LHCN-M2 (cell line): ENCODE measurements at regions not wholly inside any gene's neighbourhood (a gene's known extent, or its start where the extent isn't known, plus 50 kb on each side); places are given as distances from the start of the nearest gene placed in this dataset.
"Not testable (repeated sequence)": the region's sequence is repeated elsewhere in the genome, so short reads cannot be mapped to it uniquely, and the experiment has no call there.

Experiments
- DNase-seq: peaks from one replicate; pipeline ENCODE4 v3.0.0-alpha.2; 2012; ENCODE audit warnings: low read depth

GRCh38 chr2:125216321-125216720, 1191.2 kb downstream of the CNTNAP5 start:
- no peak for DNase-seq

GRCh38 chr2:125224188-125224587, 1199.1 kb downstream of the CNTNAP5 start:
- DNase-seq = no peak

GRCh38 chr2:125224830-125225229, 1199.7 kb downstream of the CNTNAP5 start:
- peak; percentile 2 for DNase-seq

GRCh38 chr2:125227843-125228392, 1202.8 kb downstream of the CNTNAP5 start:
- no peak for DNase-seq

- DNase-seq = no peak
These were observed 1215.8 kb downstream of the CNTNAP5 start for GRCh38 chr2:125240870-125241269.

GRCh38 chr2:125243074-125243473, 1218.0 kb downstream of the CNTNAP5 start:
- DNase-seq = no peak

- DNase-seq = no peak
These were observed 1228.9 kb downstream of the CNTNAP5 start for GRCh38 chr2:125254010-125254409.

- no peak for DNase-seq
These were observed 1234.4 kb downstream of the CNTNAP5 start for GRCh38 chr2:125259451-125259850.

- DNase-seq = not testable (repeated sequence)
These were observed 1235.4 kb downstream of the CNTNAP5 start for GRCh38 chr2:125260366-125260930.

GRCh38 chr2:125264453-125264852, 1239.4 kb downstream of the CNTNAP5 start:
- no peak for DNase-seq

- no peak for DNase-seq
These were observed 1242.6 kb downstream of the CNTNAP5 start for GRCh38 chr2:125267683-125268082.

- DNase-seq = no peak
These were observed 1247.6 kb downstream of the CNTNAP5 start for GRCh38 chr2:125272651-125273050.

GRCh38 chr2:125274718-125275117, 1249.6 kb downstream of the CNTNAP5 start:
- DNase-seq = no peak

GRCh38 chr2:125280265-125280664, 1255.2 kb downstream of the CNTNAP5 start:
- DNase-seq = no peak

- no peak for DNase-seq
These were observed 1256.2 kb downstream of the CNTNAP5 start for GRCh38 chr2:125281242-125281641.

GRCh38 chr2:125296742-125297141, 1271.7 kb downstream of the CNTNAP5 start:
- DNase-seq = no peak

GRCh38 chr2:125310657-125311364, 1285.7 kb downstream of the CNTNAP5 start:
- no peak for DNase-seq

GRCh38 chr2:125312342-125312741, 1287.3 kb downstream of the CNTNAP5 start:
- no peak for DNase-seq

GRCh38 chr2:125313806-125314205, 1288.7 kb downstream of the CNTNAP5 start:
- no peak for DNase-seq

GRCh38 chr2:125318740-125319139, 1293.7 kb downstream of the CNTNAP5 start:
- no peak for DNase-seq

GRCh38 chr2:125324273-125324672, 1299.2 kb downstream of the CNTNAP5 start:
- DNase-seq = no peak

- no peak for DNase-seq
These were observed 1305.0 kb downstream of the CNTNAP5 start for GRCh38 chr2:125330133-125330532.

- no peak for DNase-seq
These were observed 1314.6 kb upstream of the GYPC start for GRCh38 chr2:125341353-125341752.
